ENCODE measurements at regions not wholly inside any gene's neighbourhood (a gene's known extent, or its start where the extent isn't known, plus 50 kb on each side); places are given as distances from the start of the nearest gene placed in this dataset.

- TF ChIP-seq CTCF (IDR thresholded peaks at IDR 0.05 in 4 of 5, conservative IDR thresholded peaks at IDR 0.05 in 1 of 5) (no peak), POLR2A (IDR thresholded peaks at IDR 0.05) (no peak)
Observed at GRCh38 chr12:69168828-69169227, 70.5 kb upstream of the CPSF6 start.
